ENCODE measurements at regions not wholly inside any gene's neighbourhood (a gene's known extent, or its start where the extent isn't known, plus 50 kb on each side); places are given as distances from the start of the nearest gene placed in this dataset.
"Not testable (repeated sequence)": the region's sequence is repeated elsewhere in the genome, so short reads cannot be mapped to it uniquely, and the experiment has no call there.

DNA sequence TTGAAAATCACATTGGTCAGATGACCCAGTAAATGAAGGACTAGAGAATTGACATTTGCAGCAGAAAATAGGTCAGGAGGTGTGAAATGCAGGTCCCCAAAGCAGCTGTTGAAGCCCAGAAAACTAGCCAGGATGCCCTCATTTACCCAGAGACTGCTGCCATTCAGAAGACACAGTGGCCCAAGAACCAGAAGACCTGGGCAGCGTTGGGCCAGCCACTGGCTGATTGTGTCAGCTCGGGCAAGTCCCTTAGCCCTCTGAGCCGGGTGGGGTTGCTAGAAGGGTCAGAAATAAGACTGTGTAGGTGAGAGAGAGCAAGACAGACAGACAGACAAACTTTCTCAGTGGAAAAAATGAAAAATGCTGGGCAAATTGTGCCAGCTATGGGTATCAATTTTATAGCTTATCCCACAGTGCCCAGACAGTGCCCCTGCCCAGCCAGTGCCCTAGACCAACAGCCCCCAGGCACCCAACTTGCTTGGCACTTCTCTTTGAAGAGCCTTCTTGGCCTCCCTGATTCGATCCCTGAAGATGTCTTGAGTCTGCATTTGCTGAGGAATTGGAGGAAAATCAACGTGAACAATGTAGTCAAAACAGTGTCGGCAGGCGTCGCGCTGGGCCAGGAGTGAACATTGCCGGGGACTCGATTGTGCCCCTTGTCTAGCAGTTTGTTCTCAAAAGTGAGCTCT, 198.3 kb downstream of the MN1 start:
- H3K27me3 ChIP-seq (ENCODE audit: control insufficient read depth, insufficient read depth, low read length) = peaks cover 10% of the 10 kb centered on the region
- DNase-seq (ENCODE audit: low read depth) = no peak
- H3K36me3 ChIP-seq (ENCODE audit: control insufficient read depth, insufficient read depth, low read length) = no peaks in the 10 kb centered on the region
- TF ChIP-seq, protein P1, sequence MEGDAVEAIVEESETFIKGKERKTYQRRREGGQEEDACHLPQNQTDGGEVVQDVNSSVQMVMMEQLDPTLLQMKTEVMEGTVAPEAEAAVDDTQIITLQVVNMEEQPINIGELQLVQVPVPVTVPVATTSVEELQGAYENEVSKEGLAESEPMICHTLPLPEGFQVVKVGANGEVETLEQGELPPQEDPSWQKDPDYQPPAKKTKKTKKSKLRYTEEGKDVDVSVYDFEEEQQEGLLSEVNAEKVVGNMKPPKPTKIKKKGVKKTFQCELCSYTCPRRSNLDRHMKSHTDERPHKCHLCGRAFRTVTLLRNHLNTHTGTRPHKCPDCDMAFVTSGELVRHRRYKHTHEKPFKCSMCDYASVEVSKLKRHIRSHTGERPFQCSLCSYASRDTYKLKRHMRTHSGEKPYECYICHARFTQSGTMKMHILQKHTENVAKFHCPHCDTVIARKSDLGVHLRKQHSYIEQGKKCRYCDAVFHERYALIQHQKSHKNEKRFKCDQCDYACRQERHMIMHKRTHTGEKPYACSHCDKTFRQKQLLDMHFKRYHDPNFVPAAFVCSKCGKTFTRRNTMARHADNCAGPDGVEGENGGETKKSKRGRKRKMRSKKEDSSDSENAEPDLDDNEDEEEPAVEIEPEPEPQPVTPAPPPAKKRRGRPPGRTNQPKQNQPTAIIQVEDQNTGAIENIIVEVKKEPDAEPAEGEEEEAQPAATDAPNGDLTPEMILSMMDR (IDR thresholded peaks at IDR 0.05; ENCODE audit: insufficient read depth, low read length, poor library complexity, severe bottlenecking) = no peak
- no peak overlapping the region for H3K4me3 ChIP-seq (ENCODE audit: low read depth, low read length)

DNA sequence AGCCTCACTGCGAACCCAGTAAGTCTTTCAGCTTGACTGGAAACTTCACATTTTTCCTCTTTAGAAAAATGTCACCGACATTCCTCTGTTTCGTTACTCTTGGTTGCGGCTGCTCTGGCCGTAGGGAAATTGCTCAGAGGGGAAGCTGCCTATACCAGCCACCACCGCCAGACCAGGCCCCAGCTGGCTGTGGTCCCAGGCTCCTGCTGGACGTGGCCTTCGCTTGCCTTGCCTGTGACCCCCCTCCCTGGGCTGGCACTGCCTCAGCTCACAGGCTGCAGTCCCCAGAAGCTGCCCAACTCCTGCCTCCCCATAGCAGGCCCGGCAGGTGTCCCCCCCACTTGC, 197.8 kb downstream of the MN1 start:
- Histone ChIP-seq H3K36me3 (ENCODE audit: control insufficient read depth, insufficient read depth, low read length) (no peaks in the 10 kb centered on the region), H3K4me3 (ENCODE audit: low read depth, low read length) (no peak overlapping the region), H3K27me3 (ENCODE audit: control insufficient read depth, insufficient read depth, low read length) (peaks cover 10% of the 10 kb centered on the region)
- DNase-seq (ENCODE audit: low read depth) = no peak
- TF ChIP-seq, protein P1 (IDR thresholded peaks at IDR 0.05; ENCODE audit: insufficient read depth, low read length, poor library complexity, severe bottlenecking) = no peak

DNA sequence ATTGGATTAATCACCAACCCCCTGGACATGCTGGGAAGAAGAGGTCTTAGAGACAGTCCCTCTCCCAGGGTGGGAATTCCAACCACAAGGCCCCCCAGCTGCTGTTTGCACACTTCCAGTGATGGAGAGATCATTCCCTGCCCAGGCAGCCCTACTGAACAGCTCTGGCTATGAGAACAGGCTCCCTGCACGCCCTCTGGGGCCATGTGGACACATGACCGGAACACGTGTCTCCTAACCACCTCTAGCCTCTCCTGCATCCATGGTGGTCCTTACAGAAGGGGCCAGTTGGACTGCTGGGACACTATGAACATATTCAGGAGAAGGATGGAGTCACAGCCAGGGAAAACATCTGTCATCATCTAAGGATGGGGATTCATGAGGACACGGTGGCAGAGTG, 196.2 kb downstream of the MN1 start:
- DNase-seq (ENCODE audit: low read depth) = no peak
- H3K27me3 ChIP-seq (ENCODE audit: control insufficient read depth, insufficient read depth, low read length) = peaks cover 14% of the 10 kb centered on the region
- H3K4me3 ChIP-seq (ENCODE audit: low read depth, low read length) = no peak overlapping the region
- H3K36me3 ChIP-seq (ENCODE audit: control insufficient read depth, insufficient read depth, low read length) = no peaks in the 10 kb centered on the region
- TF ChIP-seq, protein P1 (IDR thresholded peaks at IDR 0.05; ENCODE audit: insufficient read depth, low read length, poor library complexity, severe bottlenecking) = no peak

DNA sequence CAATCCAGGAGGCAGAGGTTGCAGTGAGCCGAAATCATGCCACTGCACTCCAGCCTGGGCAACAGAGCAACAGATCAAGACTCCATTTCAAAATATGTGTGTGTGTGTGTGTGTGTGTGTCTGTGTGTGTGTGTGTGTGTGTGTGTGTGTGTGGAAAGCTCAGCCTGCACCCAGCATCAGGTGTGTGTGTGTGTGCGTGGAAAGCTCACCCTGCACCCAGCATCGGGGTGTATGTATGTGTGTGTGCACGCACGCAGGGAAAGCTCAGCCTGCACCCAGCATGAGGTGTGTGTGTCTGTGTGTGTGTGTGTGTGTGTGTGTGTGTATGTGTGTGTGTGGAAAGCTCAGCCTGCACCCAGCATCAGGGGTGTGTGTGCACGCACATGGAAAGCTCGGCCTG, 193.8 kb downstream of the MN1 start:
- H3K27me3 ChIP-seq (ENCODE audit: control insufficient read depth, insufficient read depth, low read length) = peaks cover 28% of the 10 kb centered on the region
- H3K36me3 ChIP-seq (ENCODE audit: control insufficient read depth, insufficient read depth, low read length); H3K4me3 ChIP-seq (ENCODE audit: low read depth, low read length); DNase-seq (ENCODE audit: low read depth): not testable (repeated sequence)

- Histone ChIP-seq H3K4me3 (ENCODE audit: low read depth, low read length) (no peak overlapping the region), H3K36me3 (ENCODE audit: control insufficient read depth, insufficient read depth, low read length) (no peaks in the 10 kb centered on the region), H3K27me3 (ENCODE audit: control insufficient read depth, insufficient read depth, low read length) (peaks cover 43% of the 10 kb centered on the region)
- no peak for DNase-seq (ENCODE audit: low read depth)
- TF ChIP-seq, protein P1 (IDR thresholded peaks at IDR 0.05; ENCODE audit: insufficient read depth, low read length, poor library complexity, severe bottlenecking) = no peak
Measured at GRCh38 chr22:27609451-27609888, 192.1 kb downstream of the MN1 start.

DNA sequence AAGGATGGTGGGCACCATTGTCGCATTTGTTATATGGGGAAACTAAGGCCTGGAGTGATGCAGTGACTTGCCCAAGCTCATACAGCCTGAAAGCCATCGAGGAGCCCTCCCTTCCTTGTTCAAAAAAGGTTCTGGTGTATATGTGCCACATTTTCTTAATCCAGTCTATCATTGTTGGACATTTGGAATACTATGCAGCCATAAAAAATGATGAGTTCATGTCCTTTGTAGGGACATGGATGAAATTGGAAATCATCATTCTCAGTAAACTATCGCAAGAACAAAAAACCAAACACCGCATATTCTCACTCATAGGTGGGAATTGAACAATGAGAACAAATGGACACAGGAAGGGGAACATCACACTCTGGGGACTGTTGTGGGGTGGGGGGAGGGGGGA, 191.4 kb downstream of the MN1 start:
- H3K4me3 ChIP-seq (ENCODE audit: low read depth, low read length); DNase-seq (ENCODE audit: low read depth); H3K36me3 ChIP-seq (ENCODE audit: control insufficient read depth, insufficient read depth, low read length): not testable (repeated sequence)
- H3K27me3 ChIP-seq (ENCODE audit: control insufficient read depth, insufficient read depth, low read length) = peaks cover 50% of the 10 kb centered on the region

Measured in kidney epithelial cell (primary cell).